ENCODE measurements at regions not wholly inside any gene's neighbourhood (a gene's known extent, or its start where the extent isn't known, plus 50 kb on each side); places are given as distances from the start of the nearest gene placed in this dataset.

GRCh38 chr16:8044796-8045195 lies 545.5 kb downstream of the TMEM114 start:
- TF ChIP-seq FOSL2 (IDR thresholded peaks at IDR 0.05) (no peak), FOSL2 (CRISPR knock-in tag; IDR thresholded peaks at IDR 0.05) (no peak), MAX (IDR thresholded peaks at IDR 0.05) (no peak), POLR2A (IDR thresholded peaks at IDR 0.05; ENCODE audit: low read length) (no peak), MYC (IDR thresholded peaks at IDR 0.05; ENCODE audit: borderline replicate concordance, low read length) (no peak), HDAC2 (IDR thresholded peaks at IDR 0.05) (no peak), KDM5A (IDR thresholded peaks at IDR 0.05) (no peak), SMC3 (IDR thresholded peaks at IDR 0.05) (no peak)
- TF ChIP-seq, protein P1, sequence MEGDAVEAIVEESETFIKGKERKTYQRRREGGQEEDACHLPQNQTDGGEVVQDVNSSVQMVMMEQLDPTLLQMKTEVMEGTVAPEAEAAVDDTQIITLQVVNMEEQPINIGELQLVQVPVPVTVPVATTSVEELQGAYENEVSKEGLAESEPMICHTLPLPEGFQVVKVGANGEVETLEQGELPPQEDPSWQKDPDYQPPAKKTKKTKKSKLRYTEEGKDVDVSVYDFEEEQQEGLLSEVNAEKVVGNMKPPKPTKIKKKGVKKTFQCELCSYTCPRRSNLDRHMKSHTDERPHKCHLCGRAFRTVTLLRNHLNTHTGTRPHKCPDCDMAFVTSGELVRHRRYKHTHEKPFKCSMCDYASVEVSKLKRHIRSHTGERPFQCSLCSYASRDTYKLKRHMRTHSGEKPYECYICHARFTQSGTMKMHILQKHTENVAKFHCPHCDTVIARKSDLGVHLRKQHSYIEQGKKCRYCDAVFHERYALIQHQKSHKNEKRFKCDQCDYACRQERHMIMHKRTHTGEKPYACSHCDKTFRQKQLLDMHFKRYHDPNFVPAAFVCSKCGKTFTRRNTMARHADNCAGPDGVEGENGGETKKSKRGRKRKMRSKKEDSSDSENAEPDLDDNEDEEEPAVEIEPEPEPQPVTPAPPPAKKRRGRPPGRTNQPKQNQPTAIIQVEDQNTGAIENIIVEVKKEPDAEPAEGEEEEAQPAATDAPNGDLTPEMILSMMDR (IDR thresholded peaks at IDR 0.05) = no peak
- TF ChIP-seq, protein P2, sequence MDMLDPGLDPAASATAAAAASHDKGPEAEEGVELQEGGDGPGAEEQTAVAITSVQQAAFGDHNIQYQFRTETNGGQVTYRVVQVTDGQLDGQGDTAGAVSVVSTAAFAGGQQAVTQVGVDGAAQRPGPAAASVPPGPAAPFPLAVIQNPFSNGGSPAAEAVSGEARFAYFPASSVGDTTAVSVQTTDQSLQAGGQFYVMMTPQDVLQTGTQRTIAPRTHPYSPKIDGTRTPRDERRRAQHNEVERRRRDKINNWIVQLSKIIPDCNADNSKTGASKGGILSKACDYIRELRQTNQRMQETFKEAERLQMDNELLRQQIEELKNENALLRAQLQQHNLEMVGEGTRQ (IDR thresholded peaks at IDR 0.05) = no peak

All from A549 (cell line).